GM21528 (cell line): ENCODE measurements at regions not wholly inside any gene's neighbourhood (a gene's known extent, or its start where the extent isn't known, plus 50 kb on each side); places are given as distances from the start of the nearest gene placed in this dataset.

Experiments
- ATAC-seq: cut with Tn5 transposase; IDR thresholded peaks from one replicate; pipeline ENCODE4 v1.9.1; 2021; ENCODE audit warnings: mild to moderate bottlenecking, moderate library complexity; ENCODE audit not compliant: unreplicated experiment, low FRiP score

DNA sequence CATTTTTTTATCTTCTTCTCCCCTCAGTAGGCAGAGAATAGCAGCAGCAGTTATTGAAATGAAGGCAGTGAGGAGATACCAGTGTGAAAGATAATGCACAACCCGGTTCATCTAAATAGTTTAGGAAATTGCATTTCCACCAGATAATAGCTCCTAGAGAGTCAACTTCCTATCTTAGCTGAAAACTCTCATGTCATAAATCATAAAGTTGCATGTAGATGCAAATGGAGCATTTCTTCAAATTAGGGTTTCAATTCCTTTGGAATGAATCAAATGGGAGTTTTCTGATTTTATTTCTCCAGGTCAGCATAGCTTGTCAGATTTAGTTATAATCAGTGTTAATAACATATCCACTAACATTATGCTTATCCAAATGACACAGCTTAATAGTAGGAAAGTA lies 335.3 kb downstream of the CNTNAP4 start:
- ATAC-seq: no peak

DNA sequence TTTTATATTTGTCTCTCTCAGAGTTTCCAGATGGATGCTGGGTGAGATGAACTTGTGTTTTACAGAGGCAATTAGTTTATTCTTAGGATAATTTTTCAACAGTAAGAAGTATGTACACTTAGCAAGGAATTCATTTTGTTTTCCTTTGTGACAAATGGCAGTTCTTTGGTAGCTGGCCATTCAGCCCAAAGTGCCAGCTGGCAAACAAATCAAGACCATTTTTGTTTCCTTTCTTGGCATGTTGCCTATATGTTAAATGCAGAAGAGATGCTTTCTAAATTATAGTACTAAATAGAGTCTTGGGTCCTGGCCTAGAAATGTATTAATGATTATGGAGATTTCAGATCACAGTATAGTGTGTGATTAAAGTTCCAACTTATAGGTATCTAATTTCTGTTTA lies 337.1 kb downstream of the CNTNAP4 start:
- ATAC-seq: no peak

DNA sequence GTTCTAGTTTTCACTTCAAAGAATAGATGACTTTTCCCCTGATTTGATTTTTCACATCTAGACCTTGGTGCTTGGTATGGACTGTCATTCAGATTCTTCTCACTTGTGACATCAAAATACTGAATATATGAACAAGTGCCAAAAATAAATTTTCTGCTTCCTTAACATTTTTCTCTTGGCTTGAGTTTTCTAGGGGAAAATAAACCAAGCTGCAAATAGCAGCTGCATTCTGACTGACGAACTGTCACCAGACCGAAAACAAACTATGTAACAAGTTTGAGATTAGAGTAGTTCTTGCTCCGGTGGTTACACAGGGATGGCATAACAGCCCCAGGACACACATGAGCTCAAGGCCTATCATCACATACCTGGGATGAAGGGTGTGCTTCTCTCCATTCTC lies 345.7 kb downstream of the CNTNAP4 start:
- ATAC-seq: no peak

DNA sequence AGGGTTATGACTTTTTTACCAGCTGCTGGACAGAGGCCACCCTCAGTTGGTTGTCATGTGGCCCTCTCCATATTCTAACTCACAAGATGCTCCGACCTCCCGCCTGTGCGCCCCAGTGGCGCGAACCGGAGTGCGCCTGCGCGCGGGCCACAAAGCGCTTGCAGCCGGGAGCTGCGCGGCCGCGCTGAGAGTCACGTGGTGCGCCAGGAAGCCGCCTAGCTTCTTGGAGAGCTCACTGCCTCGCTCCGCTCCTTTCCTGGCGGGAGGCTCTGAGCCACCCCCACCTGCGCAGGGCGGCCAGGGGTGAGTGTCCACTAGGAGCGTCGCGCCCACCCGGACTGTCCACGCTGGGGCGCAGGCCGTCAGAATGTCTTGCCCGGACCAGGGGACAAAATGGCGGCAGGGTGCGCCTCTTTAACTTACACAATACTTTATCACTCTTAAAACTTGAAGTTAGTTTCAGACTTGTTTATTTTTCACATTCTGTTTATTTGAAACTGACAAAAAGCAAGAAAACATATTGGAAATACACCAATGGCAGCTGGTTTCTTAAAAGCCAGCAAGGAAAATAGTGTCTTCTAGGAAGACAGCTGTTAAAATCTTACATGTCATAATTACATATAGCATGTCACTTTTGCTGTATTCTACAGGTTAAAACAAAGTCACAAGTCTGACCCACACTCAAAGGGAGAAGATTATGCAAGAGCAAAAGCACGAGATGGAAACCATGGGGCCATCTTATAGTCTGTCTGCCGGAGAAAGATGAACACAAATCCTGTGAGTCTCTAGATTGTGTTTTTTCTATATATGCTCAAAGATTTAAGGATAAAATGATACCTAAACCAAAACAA lies 357.9 kb downstream of the CNTNAP4 start:
- ATAC-seq: no peak

DNA sequence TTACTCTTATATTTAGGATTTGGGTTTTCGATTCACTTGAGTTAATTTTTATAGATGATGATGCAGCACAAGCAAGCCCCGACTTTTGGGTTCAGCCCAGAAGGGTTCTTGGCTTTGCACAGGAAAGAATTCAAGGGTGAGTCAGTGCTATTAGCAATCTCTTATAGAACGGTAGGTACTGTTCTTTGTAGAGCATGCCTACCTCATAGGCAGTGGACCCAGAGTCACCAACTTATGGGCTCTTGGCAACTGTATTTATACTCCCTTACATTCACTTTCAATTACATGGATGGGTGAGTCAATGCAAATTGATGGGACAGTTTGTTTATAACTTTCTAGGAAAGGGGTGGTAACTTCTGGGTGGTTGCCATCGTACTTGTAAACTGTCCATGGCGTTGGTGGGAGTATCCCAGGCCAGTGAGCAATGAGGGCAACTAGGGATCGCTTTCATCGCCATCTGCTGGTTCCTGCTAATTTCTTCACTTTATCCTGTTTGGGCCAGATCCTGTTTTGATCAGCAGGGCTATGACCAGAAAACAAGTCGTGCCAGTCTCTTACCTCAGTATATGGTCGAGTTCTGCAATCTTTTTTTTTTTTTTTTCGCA lies 362.6 kb downstream of the CNTNAP4 start:
- ATAC-seq: no peak

DNA sequence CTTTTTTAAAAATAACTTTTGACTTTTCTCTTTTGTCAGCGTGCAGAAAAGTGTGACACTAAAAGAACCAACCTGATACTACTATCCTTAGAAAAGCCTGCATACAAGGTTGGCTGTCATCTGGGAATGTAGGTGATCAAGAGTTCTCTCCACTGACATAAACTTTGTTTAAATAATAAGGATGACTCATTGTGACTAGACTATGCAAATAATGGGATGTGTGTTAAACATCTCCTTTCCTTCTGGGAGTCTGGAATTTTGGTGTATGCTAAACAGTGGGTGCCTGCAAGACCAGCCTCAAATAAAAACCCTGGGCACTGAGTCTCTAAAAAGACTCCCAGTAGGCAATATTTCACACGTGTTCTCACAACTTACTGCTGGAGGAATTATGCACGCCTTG lies 373.4 kb downstream of the CNTNAP4 start:
- ATAC-seq: no peak

DNA sequence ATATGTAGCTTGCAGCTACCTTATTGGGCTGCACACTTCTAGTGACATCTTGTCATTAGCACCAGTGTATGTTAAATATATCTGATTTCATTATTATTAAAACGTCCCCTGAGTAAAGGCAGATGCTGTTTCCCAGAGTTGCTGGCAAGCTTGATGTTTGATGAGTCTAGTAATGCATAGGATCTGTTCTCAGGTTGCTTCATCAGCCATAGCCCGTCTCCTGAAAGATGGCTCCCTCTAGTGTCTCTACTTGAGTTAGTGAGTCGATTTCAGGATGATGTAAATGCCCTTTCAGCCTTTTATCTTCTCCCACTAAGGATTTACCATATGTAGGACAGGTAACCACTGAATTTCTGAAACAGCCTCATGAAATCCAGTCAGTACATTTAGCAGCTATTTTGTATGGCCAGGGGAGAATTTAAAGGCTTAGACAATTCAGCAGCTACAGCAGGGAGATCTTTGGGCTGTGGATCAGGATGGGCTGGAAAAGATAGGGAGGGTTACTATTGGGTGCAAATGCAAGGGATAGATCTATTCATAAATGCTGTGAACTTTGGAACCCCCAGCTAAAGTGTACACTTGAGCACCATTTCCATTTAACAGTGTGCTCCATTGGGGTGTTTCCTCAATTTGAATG lies 376.3 kb downstream of the CNTNAP4 start:
- peak; percentile 71 for ATAC-seq

DNA sequence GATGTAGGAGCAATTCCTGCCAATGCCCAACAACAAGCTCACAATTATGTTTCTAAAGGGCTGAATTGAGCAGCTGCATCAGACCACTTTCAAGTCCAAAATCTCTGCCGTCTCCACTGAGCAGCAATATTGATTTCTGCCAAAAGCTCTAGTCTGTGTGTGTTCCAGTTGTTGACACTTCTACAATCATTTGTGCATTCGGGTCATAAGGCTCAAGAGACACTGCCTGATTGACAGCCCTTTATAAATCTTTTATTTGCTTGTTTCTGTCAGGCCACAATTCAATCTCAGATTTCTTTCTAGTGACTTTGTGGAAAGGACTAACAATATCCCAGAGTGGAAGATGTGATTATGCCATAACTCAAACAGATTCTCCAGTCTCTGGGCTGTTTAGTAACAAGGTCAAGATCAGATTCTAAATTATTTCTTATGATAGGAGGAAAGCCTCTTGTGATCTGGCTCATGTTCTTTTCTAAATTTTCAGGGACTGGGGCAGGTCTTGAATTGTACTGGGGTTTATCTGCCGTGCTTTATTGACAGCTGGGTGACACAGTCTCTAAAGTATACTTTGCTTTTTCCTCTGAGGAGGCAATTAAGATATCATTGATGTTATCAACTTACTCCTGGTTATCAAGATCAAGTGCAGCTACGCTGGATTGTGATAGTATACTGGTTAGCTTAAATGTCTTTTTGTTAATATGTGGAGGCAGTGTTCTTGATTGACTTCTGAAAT lies 377.1 kb downstream of the CNTNAP4 start:
- no peak for ATAC-seq

DNA sequence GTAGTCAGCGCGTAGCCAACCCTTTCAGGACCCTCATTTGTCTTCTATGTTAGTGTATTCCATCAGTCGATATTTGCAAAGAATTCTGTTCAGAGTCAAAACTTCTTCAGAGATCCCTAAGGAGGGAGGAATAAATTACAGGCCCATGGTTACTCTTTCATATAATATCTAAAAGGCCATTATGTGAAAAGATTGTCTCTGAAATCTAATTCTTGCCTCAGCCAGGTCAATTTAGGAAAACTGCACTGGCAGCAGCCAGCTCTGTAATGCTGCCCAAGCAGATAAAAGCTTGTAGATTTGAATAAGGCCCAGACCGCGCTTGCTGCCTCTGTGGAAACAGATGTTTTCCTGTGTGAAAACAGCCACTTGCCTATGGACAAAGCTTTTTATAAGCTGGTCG lies 379.8 kb downstream of the CNTNAP4 start:
- no peak for ATAC-seq

DNA sequence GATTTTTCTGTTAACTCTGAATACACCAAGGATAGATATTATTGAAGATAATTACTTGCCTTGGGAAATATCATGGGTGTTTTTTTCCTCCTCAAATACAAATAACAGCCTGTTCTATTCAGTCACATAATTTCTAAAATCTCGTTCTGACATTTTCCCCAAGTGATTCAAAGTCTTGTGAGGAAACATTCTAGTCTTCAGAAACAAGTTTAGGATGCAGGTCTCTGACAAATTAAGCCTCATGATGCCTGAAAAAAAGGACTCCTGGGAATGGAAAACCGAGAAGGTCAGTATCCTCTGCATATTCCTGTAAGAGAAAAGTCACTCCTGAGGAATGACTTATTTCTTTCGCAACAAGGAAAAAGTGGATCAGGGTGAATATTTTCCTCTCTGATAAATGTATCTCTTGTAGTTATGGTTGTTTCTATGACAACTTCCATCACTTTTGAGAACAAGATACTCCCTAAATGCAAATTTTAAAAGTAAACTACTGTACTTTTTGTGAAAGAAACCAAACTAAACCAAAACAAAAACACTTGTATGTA lies 384.6 kb downstream of the CNTNAP4 start:
- no peak for ATAC-seq

DNA sequence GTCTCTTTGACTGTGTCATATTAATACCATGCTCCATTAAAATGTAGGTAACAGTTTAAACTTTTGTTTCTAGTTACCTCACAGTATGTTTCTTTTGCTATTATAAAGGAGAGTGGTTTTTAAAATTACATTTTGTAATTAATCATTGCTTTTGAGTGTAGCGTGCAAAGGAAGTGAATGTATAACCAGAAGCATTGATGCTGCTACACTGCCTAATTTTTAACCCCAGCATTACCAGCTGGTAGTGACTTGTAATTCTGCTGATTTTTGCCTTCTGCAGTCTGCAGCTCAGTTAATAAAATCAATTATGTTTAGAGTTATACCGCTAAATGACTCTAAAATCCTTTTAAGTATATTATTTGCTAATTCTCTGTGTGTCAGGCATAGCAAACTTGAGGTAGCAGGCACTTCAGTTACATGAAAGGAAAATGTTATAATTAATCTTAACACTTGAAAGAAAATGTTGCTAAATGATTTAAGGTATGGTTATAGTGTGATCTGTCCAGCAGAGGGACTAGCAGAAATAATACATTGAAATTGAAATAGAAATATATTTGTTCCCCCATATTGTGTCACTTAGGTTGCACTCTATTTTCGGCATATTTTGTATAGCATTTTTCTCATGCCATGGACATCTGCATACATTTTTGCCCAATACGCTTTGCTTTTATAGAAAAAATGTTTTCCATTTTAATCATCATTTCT lies 388.5 kb downstream of the CNTNAP4 start:
- no peak for ATAC-seq

DNA sequence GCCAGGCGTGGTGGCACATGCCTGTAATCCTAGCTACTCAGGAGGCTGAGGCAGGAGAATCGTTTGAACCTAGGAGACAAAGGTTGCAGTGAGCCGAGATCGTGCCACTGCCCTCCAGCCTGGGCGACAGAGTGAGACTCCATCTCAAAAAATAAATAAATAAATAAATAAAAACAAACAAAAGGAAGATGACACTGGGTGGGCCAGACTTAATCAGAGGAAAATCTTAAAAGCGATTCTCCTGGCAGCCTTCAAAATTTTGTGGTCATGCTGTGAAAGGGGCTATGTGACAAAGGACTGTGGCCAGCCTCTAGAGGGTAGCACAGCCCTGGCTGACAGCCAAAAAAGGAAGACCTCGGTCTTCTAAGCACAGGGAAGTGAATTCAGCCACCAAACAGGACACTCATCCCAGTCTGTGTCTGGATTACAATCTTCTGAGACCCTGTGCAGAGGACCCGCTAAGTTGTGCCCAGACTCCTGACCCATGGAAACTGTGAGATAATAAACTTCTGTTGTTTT lies 391.1 kb downstream of the CNTNAP4 start:
- ATAC-seq: no peak

DNA sequence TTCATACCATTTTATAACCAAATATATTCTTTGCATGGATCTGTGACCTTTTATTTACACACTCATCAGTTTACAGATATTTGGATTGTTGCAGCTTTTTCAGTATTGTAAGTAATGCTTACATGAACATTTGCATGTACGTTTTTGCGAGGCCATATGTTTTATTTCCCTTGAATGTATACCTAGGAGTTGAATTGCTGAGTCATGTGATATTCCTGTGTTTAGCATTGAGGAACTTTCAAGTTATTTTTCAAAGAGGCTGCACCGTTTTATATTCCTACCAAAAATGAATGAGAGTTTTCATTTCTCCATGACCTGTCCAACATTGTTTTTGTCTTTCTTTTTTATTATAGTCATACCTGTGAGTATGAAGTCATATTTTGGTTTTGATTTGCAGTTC lies 392.1 kb downstream of the CNTNAP4 start:
- no peak for ATAC-seq

DNA sequence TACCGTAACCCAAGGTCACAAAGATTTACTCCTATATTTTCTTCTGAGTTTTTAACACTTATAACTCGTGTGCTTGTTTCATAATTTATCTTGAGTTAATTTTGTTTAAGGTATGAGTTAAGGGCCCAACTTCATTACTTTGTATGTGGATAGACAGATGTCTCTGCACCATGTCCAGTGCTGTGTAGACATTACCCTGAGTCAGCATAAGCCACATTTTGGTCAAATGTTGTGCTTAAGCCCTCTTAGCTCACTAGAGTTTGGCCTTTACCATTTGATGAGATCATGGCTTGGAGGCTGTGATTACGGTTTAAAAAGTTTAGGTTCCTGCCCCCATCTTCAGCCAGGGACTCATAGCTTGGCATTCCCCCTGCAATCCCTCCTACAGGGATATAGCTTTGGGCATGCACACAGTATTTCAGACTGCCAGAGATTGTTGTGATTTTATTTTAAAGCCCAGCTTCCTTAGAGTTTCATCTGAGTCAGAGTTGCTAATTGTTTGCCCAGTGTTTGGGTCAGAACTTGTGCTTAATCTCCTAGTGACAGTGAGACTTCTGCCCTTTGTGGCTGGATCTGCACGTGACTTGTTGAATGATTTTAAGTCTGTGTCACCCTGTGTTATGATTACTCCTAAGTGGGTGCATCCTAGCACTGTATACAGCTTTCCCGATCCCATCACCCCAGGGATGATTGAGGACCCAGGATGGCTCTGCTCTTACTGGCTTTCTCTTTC lies 393.1 kb downstream of the CNTNAP4 start:
- no peak for ATAC-seq

DNA sequence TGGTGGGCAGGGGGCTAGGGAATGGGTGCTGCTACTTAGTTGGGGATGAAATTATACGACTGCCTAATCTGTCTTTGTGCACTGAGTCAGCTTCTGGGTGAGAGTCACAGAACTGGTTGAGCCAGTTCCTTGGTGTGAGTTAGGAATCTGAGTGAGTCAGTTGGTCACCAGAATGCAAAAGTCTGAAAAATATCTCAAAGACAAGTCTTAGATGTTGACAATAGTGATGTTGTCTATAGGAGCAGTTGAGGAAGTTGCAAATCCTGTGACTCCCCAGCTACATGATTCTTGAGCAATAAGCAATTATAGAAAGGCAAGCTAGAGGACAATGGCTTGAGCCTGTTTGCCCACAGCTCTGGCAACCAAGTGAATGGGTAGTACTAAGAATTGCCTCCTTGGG lies 399.2 kb downstream of the CNTNAP4 start:
- no peak for ATAC-seq

DNA sequence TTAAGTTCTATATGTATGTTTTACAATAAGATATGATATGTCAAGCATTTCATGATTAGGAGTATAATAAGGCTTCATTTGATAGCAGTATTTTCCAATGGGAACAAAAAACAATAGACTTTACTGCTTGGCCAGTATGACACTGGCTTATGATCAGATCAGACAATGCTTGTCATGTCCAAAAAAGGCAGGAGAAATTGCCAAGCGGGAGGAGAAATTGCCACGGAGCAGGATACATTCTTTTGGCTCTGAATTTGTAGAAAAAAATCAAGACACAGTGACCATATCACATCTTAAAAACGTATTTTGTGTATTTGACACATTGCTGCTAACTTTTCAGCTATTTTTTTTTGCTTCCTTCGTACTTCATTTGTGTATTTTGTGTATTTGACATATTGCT lies 404.1 kb downstream of the CNTNAP4 start:
- no peak for ATAC-seq

DNA sequence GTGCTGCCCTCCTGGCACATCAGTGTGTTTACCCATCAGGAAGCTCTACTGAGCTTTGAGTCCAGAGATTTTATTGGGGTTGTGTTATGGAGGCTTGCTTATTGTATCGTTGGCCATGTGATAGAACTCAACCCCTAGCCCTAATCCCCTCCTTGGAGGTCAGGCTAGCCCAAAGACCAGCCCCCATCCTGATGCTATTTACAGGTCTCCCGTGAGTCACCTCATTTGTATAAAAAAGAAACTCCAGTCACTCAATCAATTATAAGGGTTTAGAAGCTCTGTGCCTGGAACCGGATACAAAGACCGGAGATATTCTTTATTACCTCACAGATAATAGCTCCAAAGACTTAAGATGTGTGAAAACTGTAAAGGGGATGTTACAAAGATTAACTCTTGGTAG lies 405.9 kb downstream of the CNTNAP4 start:
- no peak for ATAC-seq

DNA sequence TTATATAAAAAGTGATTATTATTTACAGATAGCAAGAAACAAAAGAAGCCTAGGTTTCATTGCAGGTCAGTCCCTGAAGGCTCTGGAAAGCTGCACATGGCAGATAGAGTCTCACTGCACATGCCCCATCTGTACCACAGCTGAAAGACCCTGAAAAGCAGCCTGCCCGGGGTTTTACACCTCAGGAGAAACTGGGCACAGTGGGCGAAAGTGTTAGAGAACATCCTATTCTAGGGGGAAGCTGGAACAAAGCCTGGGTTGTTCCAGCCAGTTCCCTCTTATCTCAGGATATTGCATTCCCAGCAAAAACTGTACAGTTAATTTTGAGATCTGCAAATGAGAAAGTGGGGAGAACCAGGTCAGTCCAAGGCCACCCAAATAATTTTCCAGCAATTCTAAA lies 419.7 kb downstream of the CNTNAP4 start:
- ATAC-seq: no peak

DNA sequence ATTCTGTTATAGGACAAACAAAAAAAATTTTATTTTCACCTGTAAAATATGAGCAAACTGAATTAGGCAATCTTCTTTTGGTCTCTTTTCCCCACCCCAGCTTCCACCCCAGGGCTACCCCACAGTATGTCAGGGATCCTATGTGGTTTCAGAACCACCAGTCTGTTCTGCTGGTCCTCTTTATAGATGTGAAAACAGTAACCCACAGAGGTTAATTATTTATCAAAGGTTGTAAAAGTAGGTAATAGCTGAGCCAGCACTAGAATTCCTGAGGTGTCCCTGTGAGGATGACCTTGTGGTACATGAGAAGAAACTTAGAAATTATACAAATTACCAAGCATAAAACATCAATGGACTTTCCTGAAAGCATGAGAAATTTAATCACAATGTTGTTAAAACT lies 428.7 kb downstream of the CNTNAP4 start:
- no peak for ATAC-seq
